ENCODE measurements at regions not wholly inside any gene's neighbourhood (a gene's known extent, or its start where the extent isn't known, plus 50 kb on each side); places are given as distances from the start of the nearest gene placed in this dataset.

- TF ChIP-seq SMARCE1 (IDR thresholded peaks at IDR 0.05; ENCODE audit: borderline replicate concordance) = no peak
- TF ChIP-seq PTBP1 (IDR thresholded peaks at IDR 0.05; ENCODE audit: low read depth, low read length, poor library complexity, severe bottlenecking) = no peak
- TF ChIP-seq ZNF580 (CRISPR knock-in tag; IDR thresholded peaks at IDR 0.05; ENCODE audit: borderline replicate concordance, low read depth) = no peak
- no peak for TF ChIP-seq JUND (CRISPR knock-in tag; IDR thresholded peaks at IDR 0.05)
- TF ChIP-seq NFYC (CRISPR knock-in tag; IDR thresholded peaks at IDR 0.05) = no peak
These were observed 597.5 kb upstream of the MKI67 start for GRCh38 chr10:128723631-128724205.

Measured in HepG2 (cell line).